Bone marrow (tissue), 2 donors: ENCODE measurements at regions not wholly inside any gene's neighbourhood (a gene's known extent, or its start where the extent isn't known, plus 50 kb on each side); places are given as distances from the start of the nearest gene placed in this dataset.

Source experiments
- DNase-seq, 2 donors: peaks; one replicate each; lab custom pipeline; 2025; lab: John Stamatoyannopoulos, UW

GRCh38 chr16:79444572-79444971, 156.0 kb downstream of the MAF start:
- DNase-seq: no peak

- no peak for DNase-seq
These were observed 160.6 kb downstream of the MAF start for GRCh38 chr16:79439901-79440300.

- no peak for DNase-seq
These were observed 162.5 kb downstream of the MAF start for GRCh38 chr16:79437764-79438751.

GRCh38 chr16:79436885-79437284, 163.7 kb downstream of the MAF start:
- DNase-seq: no peak

- no peak for DNase-seq
These were observed 165.8 kb downstream of the MAF start for GRCh38 chr16:79434771-79435170.

GRCh38 chr16:79434092-79434491, 166.4 kb downstream of the MAF start:
- DNase-seq: no peak

GRCh38 chr16:79431923-79432322, 168.6 kb downstream of the MAF start:
- no peak for DNase-seq

GRCh38 chr16:79430191-79430678, 170.3 kb downstream of the MAF start:
- no peak for DNase-seq

- DNase-seq: no peak
These were observed 171.0 kb downstream of the MAF start for GRCh38 chr16:79429381-79430190.

GRCh38 chr16:79426663-79427062, 173.9 kb downstream of the MAF start:
- no peak for DNase-seq

- DNase-seq: no peak
These were observed 178.5 kb downstream of the MAF start for GRCh38 chr16:79422064-79422463.

GRCh38 chr16:79421126-79421525, 179.4 kb downstream of the MAF start:
- no peak for DNase-seq

- DNase-seq: no peak
These were observed 180.0 kb downstream of the MAF start for GRCh38 chr16:79420493-79420892.

GRCh38 chr16:79419148-79419547, 181.4 kb downstream of the MAF start:
- DNase-seq: no peak

- DNase-seq: no peak
These were observed 182.9 kb downstream of the MAF start for GRCh38 chr16:79417601-79418008.

GRCh38 chr16:79415983-79416640, 184.4 kb downstream of the MAF start:
- no peak for DNase-seq

GRCh38 chr16:79412783-79413225, 187.7 kb downstream of the MAF start:
- DNase-seq: no peak

- DNase-seq: no peak
These were observed 188.7 kb downstream of the MAF start for GRCh38 chr16:79411805-79412204.

GRCh38 chr16:79411357-79411756, 189.2 kb downstream of the MAF start:
- no peak for DNase-seq

GRCh38 chr16:79409978-79410377, 190.6 kb downstream of the MAF start:
- no peak for DNase-seq

GRCh38 chr16:79408355-79408754, 192.2 kb downstream of the MAF start:
- no peak for DNase-seq
